ENCODE measurements at regions not wholly inside any gene's neighbourhood (a gene's known extent, or its start where the extent isn't known, plus 50 kb on each side); places are given as distances from the start of the nearest gene placed in this dataset.

- DNase-seq: no peak
Measured at GRCh38 chr2:18922276-18922675, 332.9 kb upstream of the NT5C1B start.

GRCh38 chr2:18918280-18918679 is 328.9 kb upstream of the NT5C1B start:
- no peak for DNase-seq

- DNase-seq: no peak
Measured at GRCh38 chr2:18915227-18915626, 325.9 kb upstream of the NT5C1B start.

DNA sequence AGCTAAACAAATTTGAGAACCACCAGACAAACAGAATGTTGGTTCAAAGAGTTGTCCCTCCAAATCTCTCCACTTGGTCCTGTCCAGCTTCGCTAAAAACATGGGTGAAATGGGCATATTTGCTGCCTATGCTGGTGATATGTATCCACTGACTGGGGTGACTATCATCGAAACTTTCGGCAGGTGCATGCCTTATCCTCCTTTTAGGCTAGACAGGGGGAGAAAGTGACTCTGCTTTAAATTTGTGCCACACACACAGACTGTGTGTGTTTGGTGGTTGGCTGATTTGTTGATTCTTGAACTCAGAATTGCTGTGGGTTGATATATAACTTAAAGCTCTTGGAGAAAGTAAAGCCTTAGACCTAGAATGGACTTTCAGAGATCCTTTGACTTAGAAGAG is 324.1 kb upstream of the NT5C1B start:
- no peak for DNase-seq

- DNase-seq: no peak
Measured at GRCh38 chr2:18912225-18912888, 323.0 kb upstream of the NT5C1B start.

- no peak for DNase-seq
Measured at GRCh38 chr2:18911416-18911815, 322.0 kb upstream of the NT5C1B start.

DNA sequence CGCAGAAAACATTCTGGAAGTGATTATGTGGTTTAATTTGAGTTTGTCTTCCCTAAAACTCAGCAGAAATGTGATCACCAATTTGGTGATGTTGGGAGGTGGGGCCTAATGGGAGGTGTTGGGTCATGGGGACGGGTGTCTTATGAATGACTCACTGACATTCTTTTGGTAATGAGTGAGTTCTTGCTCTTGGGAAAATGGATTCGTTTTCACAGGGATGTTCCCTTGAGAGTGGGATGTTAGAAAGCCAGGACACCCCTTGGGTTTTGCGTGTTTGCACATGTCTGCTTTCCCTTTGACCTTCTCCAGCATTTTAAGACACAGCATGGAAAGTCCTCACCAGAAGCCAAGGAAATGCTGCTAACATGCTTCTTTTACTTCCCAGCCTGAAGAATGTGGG is 321.5 kb upstream of the NT5C1B start:
- no peak for DNase-seq

GRCh38 chr2:18907937-18908336 is 318.6 kb upstream of the NT5C1B start:
- no peak for DNase-seq

DNA sequence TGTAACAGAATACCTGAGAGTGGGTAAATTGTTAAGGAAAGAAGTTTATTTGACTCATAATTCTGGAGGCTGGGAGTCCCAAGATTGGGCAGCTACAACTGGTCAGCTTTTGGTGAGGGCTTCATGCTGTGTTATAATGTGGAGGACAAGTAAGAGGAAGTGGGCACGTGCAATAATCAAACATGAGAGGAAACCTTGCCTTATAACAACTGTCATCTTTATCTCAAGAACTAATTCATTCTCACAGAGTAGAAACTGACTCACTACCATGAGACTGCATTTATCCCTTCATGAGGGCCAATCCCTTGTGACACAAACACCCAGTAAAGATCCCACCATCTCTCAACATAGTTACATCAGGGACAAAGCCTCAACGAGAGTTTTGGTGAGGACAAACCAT is 318.1 kb upstream of the NT5C1B start:
- DNase-seq: no peak

DNA sequence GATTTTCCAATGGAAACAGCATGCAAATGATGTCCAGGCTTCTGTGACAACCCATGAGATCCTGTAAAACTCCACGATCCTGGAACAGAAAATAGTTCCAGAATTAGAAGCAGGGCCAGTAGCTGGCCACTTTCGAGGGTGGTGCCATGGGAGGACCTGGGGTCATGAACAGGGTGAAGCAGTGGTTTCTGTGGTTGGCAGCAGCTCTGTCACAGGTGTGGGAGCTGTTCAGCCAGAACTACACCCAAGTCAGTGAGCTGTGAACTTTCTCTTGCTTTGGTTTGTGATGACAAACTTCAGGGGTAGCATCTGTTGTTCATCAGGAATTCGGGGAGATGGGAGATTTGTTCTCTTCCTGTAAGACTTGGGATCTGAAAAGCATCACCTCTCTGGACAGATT is 314.4 kb upstream of the NT5C1B start:
- DNase-seq: no peak

GRCh38 chr2:18901242-18901641 is 311.9 kb upstream of the NT5C1B start:
- no peak for DNase-seq

GRCh38 chr2:18900691-18901141 is 311.3 kb upstream of the NT5C1B start:
- no peak for DNase-seq

- no peak for DNase-seq
Measured at GRCh38 chr2:18899725-18900124, 310.4 kb upstream of the NT5C1B start.

- no peak for DNase-seq
Measured at GRCh38 chr2:18898271-18898670, 308.9 kb upstream of the NT5C1B start.

DNA sequence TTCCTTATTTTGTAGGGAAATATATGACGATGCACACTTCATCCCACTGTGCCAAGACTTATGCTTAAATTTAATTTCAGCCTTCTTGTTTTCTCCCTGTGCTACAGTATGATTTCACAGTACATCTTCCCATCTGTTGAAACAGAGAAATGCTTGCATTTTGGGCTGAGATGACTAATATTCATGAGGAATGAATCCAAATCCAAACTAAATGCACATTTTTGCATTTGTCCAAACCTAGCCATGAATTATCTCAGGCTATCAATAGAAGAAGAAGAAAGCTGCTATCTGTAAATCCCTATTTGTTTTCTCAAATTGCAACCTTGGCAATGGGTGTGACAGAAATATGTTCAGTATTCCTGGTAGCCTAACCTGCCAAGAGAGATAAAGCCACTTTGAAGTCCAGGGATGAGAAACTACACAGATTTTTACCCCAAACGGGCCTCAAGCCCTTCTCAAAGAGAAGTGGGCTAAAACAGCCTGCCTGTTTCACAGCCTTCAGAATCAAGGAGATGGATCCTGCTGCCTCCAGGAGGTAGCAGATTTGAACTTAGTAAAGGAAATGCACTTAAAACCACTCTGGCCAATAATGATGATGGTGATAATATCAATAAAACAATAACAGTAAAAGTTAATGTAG is 306.9 kb upstream of the NT5C1B start:
- no peak for DNase-seq

- no peak for DNase-seq
Measured at GRCh38 chr2:18891600-18892345, 302.4 kb upstream of the NT5C1B start.

GRCh38 chr2:18889565-18890332 is 300.4 kb upstream of the NT5C1B start:
- no peak for DNase-seq

DNA sequence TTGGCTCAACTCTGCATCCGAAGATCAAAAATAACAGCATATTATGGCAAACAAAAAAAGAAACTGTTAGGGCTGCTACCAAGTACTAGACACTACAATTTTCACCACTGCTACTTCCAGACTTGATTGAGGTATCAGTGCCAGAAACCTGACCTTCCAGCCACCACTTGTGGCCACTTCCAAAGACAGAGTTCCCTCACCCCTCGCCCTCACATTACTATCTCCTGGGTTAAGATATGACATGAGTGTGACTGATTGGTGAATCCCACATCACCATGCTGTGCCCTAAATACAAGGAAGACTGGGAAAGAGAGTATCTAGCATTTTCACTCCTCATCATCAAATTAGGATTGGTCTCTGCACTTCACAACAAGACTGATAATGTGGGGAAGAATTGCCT is 296.1 kb upstream of the NT5C1B start:
- no peak for DNase-seq

DNA sequence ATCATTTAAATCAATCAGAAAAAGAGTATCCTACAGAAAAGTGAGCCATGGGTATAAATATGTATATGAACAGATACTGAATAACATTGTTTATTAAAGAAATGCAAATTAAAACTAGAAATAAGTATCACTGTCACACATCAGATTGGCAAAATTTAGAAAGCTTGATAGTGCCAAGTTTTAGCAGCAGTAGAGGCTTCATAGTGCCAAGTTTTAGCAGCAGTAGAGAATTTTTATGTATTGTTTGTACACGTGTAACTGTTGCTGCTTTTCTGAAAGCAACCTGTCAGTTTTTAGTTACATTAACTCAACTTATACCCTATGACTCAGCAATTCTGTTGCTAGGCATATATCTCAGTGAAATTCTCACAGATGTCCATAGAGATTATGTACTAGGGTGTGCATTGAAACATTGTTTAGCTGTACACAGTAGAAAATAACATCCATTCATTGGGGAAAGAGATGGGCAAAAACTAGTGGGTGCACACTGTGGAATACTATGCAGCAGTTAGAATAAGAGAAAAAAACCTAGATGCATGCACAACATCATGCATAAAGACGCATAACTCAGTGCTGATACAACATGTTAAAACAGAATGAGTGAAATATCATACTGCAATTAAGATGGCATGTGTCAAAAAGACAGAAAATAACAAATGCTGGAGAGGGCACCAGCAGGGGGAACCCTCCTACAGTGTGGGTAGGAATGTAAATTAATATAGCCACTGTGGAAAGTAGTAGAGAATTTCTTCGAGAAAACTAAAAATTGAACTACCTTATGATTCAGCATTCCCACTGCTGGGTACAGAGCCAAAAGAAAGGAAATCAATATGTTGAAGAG is 294.5 kb upstream of the NT5C1B start:
- DNase-seq: no peak

DNA sequence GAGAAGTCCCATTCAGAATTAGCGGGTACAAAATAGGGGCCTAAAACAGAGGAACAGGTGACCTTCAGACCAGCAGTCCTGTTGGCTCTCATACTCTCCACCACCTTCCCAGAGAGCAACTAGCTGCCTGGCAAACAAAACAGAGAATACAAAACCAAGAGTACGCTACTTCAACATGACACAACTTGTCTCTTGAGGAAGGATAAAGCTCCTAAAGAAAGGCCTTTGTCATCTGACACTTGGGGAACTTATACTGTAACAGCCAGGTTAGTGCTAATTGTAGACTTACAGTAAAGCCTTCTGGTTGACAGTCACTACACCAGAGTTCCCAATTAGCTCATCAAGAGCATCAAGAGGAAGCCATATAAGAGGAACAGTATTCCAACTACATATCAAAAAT is 282.1 kb upstream of the NT5C1B start:
- no peak for DNase-seq

DNA sequence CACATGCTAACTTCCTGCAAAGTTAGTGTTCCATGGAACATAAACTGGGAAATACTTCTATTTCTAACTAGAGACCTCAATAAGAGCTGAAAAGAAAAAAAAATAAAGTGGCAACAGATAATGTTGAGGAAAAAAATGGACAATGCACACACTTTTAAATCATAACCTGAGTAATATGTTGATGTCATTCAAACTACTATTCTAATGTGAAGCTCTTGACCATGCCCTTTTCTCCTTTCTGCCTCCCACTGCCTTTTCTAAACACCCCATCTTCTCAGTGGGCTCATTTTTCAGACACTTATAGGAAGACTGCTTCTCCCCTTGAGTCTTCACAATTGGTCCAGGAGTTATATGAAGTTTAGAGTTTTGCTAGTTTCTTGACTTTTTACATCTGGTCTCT is 280.9 kb upstream of the NT5C1B start:
- DNase-seq: no peak

DNA sequence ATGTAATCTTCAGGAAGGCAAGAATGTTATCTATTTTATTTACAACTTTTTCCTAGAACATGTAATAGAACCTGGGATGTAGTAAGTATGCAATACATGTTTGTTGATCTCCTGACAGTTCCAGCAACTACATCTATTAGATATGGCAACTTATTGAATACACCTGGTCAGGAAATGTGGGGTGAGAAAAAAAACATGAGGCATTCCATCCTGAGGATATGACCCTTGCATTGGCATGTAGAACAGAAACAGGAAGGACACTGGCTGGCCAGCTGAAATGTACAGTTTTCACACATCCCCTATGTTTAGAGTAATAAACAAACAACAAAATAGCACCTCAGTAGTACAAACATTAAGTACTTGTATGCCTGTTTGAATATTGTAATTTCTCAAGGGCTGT is 272.6 kb upstream of the NT5C1B start:
- DNase-seq: no peak

GRCh38 chr2:18860179-18860578 is 270.8 kb upstream of the NT5C1B start:
- no peak for DNase-seq
